Inflammatory macrophage treated with lipopolysaccharide for 1 hour (primary cell): ENCODE measurements at regions not wholly inside any gene's neighbourhood (a gene's known extent, or its start where the extent isn't known, plus 50 kb on each side); places are given as distances from the start of the nearest gene placed in this dataset.
A peak's percentile ranks its signal among the peaks of the same experiment; 100 is the strongest.

Experiments
- DNase-seq, 2 donors: peaks; one replicate each; pipeline ENCODE4 v3.0.0-alpha.2; 2020 to 2022

DNA sequence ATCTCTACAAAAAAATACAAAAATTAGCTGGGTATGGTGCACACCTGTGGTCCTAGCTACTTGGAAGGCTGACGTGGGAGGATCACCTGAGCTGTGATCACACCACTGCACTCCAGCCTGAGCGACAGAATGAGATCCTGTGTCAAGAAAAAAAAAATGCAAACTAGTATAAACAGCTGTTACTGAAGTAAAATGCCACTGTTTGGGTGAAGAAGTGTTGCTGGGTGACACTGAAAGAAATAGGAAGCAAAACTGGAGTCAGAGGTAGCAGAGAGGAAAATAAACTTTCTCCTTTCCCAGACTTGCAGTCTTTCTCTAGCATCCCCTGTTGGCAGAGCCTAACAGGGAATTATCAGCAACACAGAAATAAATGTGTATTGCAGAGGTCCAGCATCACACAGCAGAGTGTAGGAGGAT lies 241.2 kb upstream of the PREP start:
- DNase-seq: no peak

- DNase-seq: no peak
Observed at GRCh38 chr6:105642708-105643107, 239.8 kb upstream of the PREP start.

DNA sequence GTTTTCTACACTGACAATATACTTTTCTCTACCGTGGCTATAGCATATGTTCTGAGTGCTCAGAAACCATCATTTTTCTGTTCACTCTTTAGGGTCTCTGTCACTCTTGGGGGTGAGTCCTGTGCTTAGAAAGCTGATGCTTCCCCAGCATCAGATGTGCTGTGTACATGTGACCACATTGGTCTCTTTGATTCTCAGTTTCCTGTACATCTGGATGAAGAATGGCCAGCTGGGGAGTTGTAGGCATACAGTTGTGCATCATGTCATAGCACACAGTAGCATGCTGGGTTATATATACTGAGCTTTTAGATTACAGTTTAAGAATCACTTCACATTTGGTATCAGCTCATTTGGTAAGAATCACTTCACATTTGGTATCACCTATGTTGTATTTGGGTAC lies 238.6 kb upstream of the PREP start:
- DNase-seq: no peak

GRCh38 chr6:105639124-105639523 lies 236.2 kb upstream of the PREP start:
- DNase-seq: no peak

GRCh38 chr6:105633814-105634213 lies 230.9 kb upstream of the PREP start:
- DNase-seq: no peak

DNA sequence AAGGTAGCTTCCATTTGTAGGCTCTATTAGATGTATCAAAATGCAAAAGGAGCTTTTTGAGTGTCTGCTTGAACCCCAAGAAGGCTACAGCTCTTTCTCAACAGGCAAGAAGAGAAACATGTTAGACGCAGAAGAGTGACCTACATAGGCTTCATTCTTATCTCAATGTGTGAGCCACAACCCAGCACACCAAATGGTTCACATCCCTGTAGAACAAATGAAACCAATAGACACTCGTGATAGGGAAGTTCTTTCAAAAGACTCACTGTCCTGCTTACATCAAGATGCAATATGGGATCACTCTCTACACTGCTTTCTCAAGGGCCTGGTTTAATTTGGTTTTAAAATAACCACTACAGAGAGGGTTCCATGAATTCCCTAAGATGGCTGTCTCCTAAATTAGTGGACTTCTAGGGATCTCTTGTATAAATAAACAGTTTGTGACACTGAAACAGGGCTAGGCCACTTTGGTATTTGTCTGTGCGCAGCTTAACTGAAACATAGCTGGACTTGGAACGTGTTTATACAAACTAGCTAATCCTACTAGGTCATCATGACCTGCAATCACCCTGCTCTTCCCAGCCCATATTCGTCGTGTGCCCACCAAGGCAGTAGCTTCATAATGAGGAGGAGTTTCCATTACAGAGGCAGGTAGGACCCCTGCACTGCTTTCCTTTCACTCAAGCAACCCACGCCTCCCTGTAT lies 225.4 kb upstream of the PREP start:
- no peak for DNase-seq

DNA sequence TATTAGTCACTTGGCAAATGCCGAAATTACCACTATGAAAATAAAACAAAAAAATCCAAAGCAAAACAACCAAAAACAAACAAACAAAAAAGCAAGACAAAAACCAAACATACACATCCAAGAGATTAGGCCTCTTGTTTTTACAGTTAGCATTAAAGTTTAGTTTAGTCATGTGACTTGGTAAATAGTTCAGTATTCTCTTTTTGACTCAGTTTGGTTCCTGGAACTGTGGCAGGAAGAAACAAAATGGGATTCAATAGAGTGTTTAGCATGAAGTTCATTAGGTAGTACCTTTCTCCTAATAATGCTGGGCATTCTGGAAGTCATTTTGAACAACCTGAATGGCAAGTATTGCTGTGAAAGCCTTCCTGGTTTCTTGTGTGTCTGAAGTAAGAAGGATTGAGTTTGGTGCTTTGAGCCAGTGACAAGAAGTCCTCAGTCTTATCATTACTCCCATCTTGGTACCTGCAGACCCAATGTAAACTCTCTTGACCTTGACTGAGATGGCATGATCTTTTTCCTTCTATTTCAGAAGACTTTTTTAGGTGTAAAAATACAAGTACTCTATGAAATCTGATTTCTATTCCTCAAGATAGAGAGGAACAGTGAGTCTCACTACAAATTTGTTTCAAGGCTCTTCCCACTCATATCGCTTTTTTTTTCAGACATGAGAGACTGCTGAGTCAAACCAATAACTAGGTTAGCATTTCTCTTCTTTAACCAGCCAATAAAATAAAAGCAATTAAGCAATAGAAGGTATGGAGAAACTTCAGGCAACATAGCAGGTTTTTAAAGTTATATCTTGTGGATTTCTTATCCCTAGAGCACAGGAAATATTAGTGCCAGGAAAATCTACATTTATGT lies 223.6 kb upstream of the PREP start:
- no peak for DNase-seq

- no peak for DNase-seq
Observed at GRCh38 chr6:105624021-105624420, 221.1 kb upstream of the PREP start.

DNA sequence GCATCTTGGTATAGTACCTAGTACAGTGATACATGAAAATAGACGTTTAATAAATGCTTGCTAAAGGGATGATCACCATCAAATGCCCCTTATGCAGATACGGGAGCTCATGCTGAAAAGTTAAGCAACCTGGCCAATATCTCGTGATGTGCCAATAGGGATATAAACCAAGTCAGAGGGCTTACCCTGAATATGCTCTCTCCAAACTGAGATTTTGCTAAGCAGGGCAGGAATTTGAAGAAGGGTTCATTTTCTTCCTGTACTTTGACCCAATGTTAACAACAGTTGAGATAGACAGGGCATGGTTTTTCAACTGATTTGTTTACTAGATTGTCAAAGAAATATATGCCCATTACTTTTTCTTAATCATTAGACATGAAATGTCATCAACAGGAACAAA lies 219.3 kb upstream of the PREP start:
- DNase-seq: no peak

GRCh38 chr6:105621564-105622175 lies 218.8 kb upstream of the PREP start:
- DNase-seq: no peak

DNA sequence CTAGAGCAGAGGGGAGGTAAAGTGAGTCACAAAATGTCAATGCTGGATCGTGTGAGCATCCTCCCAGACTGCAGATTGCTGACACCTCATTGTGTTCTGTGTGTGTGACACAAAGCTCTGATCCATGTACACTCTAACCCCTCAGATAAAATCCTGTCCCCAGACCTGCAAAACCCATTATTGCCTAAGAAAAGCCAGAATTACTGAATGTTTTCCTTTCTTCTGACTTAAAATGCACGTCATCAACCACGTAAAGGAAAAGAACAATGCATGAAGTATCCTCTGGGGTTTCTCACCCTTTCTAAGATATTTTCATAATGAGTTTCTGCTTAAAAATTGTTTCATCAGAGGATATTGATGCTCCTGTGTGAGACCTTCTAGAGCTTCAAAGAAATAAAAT lies 218.0 kb upstream of the PREP start:
- no peak for DNase-seq

GRCh38 chr6:105619971-105620741 lies 217.3 kb upstream of the PREP start:
- DNase-seq: no peak

GRCh38 chr6:105618247-105618646 lies 215.4 kb upstream of the PREP start:
- no peak for DNase-seq

- DNase-seq: peak; percentile 43 to 83
Observed at GRCh38 chr6:105616521-105616920, 213.6 kb upstream of the PREP start.

GRCh38 chr6:105611606-105612005 lies 208.7 kb upstream of the PREP start:
- DNase-seq: peak in 1 of 2 donors; percentile 53

- no peak for DNase-seq
Observed at GRCh38 chr6:105609375-105609991, 206.6 kb upstream of the PREP start.

DNA sequence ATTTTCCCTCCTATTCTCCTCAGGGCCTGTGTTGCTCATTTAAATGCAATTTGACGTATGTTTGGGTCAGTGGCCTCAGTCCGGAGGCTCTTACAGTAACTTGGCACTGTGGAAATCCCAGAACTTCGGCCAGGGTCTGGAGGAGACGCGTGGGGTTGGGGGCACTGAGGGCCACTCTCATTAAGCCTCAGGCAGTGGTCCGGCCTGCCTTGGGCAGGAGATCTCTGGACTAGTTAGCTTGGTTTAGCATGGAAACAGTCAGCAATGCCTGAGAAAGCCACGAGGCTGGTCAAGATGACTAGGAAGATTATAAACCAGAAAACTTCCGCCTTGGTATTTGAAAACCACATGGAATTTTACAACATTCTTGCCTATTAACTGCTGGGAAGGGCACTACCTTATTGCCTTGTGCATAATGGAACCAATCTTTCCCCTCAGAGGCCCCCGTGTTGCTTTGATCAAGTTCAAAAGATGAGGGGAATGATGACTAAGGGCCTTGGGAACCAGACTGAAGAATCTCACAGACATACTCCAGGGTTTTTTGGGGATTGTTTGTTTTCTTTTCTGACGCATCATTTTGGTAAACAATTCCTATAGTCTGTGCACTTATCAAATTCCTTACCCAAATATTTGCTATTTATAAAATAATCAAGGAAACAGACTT lies 206.0 kb upstream of the PREP start:
- no peak for DNase-seq

GRCh38 chr6:105607636-105608621 lies 205.0 kb upstream of the PREP start:
- no peak for DNase-seq

DNA sequence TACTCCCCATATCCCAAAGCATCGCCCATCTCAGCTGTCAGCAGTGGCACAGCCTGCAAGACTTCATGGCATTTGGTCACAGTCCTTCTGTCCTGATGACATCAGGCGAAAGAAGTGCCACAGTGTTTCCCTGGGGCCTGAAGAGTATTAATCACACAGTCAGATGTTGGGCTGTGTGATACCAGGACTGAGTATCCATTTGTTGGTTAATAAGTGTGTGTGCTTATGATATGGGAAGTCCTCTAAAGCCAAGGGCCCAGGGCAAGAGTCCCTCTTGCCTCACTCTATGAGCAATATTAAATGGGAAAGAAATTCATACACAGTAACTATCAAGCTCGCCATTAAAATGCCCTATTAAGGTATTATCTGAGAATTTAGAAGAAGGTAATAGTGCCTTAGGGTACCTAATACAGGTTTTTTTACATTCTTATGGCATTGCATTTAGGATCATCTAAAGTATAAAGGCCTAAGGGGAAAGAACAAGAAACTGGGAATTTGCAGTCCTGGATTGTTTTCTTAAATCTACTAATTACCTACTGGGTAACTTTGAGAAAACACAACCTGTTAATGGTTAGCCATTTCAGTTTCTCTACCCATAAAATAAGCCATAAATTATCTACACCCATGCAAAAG lies 204.1 kb upstream of the PREP start:
- peak in 1 of 2 donors; percentile 58 for DNase-seq

DNA sequence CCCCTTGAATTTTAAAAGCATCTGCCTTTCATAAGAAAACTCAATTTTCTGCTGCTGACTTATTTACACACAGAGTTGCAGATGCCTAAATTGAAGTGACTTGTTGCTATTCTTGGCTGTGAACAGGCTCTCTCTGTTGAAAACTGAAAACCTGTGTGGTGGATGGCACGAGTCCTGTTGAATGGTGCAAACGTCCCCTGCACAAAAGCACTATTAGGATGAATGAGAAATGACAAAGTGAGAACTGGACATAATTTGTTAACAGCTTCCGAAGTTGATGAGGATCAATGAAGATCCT lies 201.7 kb upstream of the PREP start:
- DNase-seq: no peak
